Tongue (tissue), 1 donor: ENCODE measurements at regions not wholly inside any gene's neighbourhood (a gene's known extent, or its start where the extent isn't known, plus 50 kb on each side); places are given as distances from the start of the nearest gene placed in this dataset.
"Not testable (repeated sequence)": the region's sequence is repeated elsewhere in the genome, so short reads cannot be mapped to it uniquely, and the experiment has no call there.

Experiments used
- DNase-seq: peaks from one replicate; pipeline ENCODE4 v3.0.0-alpha.2; 2015

GRCh38 chr14:23861666-23862065, 91.9 kb upstream of the DHRS4 start:
- DNase-seq, result peak; percentile 29

DNA sequence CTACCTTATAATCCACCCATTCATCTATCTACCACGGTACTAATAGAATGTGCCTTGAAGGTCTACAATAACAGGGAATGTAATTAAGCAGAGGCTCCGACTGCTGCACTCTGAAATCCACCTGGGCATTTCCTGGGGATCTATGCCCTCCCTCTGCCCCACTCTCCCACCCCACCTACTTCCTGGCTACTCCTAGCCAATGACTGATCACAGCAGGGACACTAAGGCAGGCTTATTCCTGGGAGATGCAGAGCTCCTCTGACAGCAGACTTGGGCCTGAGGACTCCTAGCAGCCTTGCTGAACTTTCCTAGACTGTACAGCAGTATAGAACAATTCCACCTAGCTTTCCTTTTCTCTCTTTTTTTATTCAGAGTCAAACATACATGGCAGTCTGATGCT, 91.1 kb upstream of the DHRS4 start:
- DNase-seq, result no peak

- no peak for DNase-seq
Measured at GRCh38 chr14:23863836-23864235, 89.7 kb upstream of the DHRS4 start.

DNA sequence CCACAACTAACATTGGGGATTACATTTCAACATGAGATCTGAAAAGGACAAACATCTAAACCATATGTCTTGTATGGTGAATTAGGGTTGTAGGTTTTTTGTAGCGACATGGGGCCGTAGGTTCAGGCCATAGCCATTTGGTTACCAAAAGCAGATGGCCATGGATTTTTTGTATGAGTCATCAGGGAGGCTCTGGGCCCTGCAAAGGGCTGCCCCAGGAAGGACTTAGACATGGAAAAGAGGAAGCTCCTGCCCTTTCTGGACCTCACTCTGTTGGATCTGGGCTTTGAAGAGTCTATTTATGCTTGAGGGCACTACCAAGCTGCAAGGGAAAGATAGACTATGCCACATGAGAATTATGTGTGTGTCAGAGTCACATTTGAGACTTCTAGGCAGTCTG, 89.3 kb upstream of the DHRS4 start:
- DNase-seq, result no peak

- DNase-seq, result peak; percentile 58
Measured at GRCh38 chr14:23864861-23865260, 88.7 kb upstream of the DHRS4 start.

DNA sequence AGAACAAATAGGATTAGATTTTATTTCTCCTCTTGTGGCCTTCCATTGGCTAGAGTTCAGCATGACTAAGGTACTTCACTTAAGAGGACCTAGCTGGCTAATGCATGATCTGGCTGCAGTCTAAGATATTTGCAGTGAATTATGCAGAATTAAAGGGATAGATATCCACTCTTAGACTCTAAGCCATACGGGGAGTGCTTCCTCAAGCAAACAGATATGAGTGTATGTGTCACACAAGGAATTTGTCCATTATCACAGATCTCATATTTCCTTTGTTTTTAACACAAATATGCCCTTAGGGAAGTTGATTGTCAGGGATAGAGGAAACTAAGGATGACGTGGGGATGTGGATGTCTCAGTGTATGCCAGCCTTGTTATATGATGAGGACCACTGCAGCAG, 88.1 kb upstream of the DHRS4 start:
- DNase-seq, result peak; percentile 14

GRCh38 chr14:23866269-23866668, 87.3 kb upstream of the DHRS4 start:
- no peak for DNase-seq

GRCh38 chr14:23869078-23869719, 84.4 kb upstream of the DHRS4 start:
- DNase-seq, result no peak

GRCh38 chr14:23876160-23876750, 77.3 kb upstream of the DHRS4 start:
- peak; percentile 21 for DNase-seq

GRCh38 chr14:23877111-23877510, 76.5 kb upstream of the DHRS4 start:
- no peak for DNase-seq

- DNase-seq, result no peak
Measured at GRCh38 chr14:23877538-23878180, 75.9 kb upstream of the DHRS4 start.

DNA sequence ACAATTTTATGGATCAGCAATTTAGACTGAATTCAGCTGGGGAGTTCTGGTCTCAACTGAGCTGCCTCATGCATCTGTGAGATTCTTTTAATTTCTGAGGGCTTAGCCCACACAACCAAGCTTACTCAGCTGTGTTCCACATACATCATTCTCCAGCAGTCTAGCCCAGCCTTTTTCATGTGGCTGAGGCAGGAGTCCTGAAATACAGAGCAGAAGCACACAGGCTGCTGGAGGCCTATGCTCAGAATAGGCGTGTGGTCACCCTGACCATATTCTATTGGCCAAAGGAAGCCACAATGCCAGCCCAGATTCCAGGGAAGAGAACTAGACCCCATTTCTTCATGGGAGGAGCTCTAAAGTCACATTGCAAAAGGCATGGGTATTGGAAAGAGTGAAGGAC, 72.3 kb upstream of the DHRS4 start:
- peak; percentile 12 for DNase-seq

DNA sequence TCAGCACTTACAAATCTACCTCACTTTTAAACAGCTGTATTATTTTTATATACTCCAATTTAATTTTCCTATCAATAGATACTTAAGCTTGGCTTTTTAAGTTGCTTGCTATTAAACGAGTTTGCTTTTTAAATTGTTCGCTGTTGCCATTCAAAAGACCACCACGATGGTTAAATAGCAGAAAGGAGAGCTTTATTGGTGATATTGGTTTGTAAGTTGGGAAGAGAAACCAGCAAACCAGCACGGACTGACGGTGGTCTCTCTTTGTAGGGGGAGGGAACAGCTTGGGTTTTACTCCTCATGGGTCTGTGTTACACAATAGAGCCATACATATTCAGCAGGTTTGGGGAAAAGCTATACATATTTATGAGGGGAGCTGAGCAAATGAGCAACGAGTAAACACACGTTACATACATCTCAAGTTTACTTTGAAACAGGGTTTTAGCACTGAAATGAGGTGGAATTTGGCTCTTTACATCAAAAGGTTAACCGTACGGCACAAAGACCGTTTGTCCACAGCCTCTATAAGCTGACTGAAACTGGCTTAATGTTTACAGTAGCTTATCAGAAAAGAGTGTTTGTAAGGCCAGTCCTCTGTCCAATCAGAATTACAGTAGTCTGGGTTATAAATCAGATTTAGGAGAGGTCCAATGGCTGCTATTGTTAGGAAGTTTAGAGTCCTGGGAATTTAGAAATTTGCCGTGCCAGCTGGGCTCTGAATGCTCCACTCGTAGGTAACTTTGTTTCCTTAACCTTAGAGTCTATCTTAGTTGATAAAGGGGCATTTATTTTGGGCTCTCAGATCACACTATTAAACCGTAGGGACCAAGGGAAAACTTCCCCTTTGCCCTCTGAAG, 69.7 kb upstream of the DHRS4 start:
- DNase-seq, result peak; percentile 18

DNA sequence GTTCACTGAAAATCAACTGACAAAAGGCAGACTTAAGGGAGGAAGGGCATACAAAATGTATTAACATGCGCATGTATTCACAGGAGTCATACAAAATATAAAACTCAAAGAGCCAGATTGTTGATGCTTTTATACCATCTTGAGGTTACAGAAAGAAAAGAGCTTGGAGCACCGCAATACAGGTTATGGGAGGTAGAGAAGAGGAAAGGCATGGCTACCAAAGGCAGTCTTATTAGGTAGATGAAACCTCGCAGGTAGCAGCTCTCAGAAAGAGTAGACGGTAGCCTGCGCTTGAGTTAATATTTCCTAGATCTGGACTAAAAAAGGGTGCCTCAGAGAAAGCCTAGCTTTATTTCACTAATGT, 69.0 kb upstream of the DHRS4 start:
- DNase-seq, result no peak

DNA sequence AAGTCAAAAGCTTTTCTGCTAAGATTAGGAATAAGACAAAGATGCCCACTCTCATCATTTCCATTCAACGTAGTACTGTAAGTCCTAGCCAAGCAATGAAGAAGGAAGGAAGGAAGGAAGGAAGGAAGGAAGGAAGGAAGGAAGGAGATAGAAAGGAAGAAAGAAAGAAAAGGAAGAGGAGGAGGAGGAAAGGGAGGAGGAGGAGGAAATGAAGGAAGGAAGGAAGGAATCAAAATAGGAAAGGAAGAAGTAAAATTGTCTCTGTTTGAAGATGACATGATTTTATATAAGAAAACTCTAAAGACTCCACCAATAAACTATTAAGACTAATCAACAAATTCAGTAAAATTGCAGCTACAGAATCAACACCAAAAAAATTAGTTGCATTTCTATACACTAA, 66.0 kb upstream of the DHRS4 start:
- no peak for DNase-seq

DNA sequence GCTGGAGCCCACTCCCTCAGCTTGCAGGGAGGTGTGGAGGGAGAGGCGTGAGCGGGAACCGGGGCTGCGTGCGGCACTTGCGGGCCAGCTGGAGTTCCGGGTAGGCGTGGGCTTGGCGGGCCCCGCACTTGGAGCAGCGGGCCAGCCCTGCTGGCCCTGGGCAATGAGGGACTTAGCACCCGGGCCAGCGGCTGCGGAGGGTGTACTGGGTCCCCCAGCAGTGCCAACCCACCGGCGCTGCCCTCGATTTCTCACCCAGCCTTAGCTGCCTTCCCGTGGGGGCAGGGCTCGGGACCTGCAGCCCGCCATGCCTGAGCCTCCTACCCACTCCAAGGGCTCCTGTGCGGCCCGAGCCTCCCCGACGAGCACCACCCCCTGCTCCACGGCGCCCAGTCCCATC, 61.9 kb upstream of the DHRS4 start:
- DNase-seq, result not testable (repeated sequence)

- not testable (repeated sequence) for DNase-seq
Measured at GRCh38 chr14:23892289-23892688, 61.3 kb upstream of the DHRS4 start.

DNA sequence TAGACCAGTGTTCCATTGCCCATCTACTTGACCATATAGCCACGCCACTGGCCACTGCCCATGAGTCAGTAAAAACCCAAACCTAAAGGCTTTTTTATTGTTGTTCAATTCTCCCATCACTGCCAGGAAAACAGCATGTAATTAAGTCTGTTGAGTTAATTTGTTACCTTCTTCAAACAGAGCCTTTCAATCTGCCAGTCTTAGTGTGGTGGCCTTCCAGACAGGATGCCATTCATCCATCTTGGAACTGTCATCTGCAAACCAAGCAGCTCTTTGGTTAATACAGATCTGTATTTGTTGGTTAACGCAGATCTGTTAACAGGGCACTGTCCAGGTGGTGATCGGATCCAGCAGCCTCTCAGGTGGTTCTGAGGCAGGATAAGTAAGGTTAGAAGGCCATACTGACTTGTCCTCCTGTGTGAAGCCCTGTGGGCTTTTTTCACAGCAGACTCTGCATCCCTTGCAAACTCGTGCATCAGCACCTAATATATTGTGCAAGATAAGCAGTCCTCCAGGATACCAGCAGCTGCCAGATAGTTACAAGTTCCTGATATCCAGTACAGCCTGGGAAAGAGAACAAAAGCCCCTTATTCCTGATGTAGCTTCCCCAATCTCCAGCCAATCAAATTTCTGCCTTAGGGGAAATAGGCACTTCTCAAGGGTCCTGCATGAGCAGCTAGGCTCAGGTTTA, 59.1 kb upstream of the DHRS4 start:
- DNase-seq, result no peak

DNA sequence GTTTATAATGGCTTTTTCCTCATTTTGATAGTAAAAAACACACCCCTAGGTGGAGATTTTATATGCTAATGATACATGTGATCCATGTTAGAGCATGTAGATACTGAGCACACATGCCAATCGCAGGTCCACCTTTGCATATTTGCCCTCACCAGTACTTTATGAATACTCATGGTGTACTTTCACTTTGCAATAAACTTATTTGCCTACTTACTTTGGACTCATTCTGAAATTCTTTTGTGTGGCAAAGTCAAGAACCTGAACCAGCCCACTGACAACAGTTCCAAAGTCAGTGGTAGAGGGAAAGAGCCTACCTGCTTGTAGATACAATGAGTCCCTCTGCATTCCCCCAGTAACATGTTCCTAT, 58.5 kb upstream of the DHRS4 start:
- no peak for DNase-seq

GRCh38 chr14:23895480-23895879, 58.1 kb upstream of the DHRS4 start:
- peak; percentile 20 for DNase-seq

- DNase-seq, result no peak
Measured at GRCh38 chr14:23896609-23897153, 56.9 kb upstream of the DHRS4 start.

GRCh38 chr14:23897291-23897690, 56.3 kb upstream of the DHRS4 start:
- DNase-seq, result not testable (repeated sequence)
